HFF-Myc (cell line): ENCODE measurements at regions not wholly inside any gene's neighbourhood (a gene's known extent, or its start where the extent isn't known, plus 50 kb on each side); places are given as distances from the start of the nearest gene placed in this dataset.

Experiments
- DNase-seq: peaks from one replicate; pipeline ENCODE4 v3.0.0-alpha.2; 2011; ENCODE audit warnings: low read depth; ENCODE audit errors: extremely low read depth
- H3K4me3 ChIP-seq: replicated peaks from 2 replicates; pipeline ENCODE4 v1.5.1; 2011; ENCODE audit warnings: low read depth, mild to moderate bottlenecking, control low read depth, low read length
- CTCF ChIP-seq: IDR thresholded peaks from 2 replicates; pipeline ENCODE4 v1.5.1; 2012; ENCODE audit warnings: mild to moderate bottlenecking, low read depth, low read length, control low read depth; ENCODE audit errors: missing control alignments

GRCh38 chr2:193965263-193965662, 1691.8 kb upstream of the SLC39A10 start:
- DNase-seq, result no peak
- no peak overlapping the region for H3K4me3 ChIP-seq
- no peak for TF ChIP-seq CTCF

GRCh38 chr2:193963472-193964119, 1693.4 kb upstream of the SLC39A10 start:
- no peak overlapping the region for H3K4me3 ChIP-seq
- DNase-seq, result no peak
- TF ChIP-seq CTCF, result peak; percentile 35

DNA sequence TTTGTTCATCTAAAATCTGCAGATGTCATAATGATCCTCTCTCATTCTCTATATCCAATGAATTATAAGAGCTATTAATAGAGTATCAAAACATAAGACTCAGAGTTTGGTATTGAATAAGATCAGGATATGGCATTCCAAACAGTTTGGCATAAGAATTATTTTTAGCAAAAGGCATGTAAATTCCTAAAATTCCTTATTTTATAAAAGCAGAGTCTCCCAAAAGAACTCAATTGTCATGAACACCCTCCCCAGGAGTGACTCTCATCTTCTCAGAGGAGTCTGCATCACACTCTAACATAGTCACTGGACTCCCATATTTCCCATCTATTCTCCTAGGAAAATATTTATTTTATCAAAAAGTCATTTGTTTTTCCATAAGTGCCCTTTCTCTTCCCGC, 1710.2 kb upstream of the SLC39A10 start:
- no peak for TF ChIP-seq CTCF
- no peak for DNase-seq
- H3K4me3 ChIP-seq, result no peak overlapping the region

DNA sequence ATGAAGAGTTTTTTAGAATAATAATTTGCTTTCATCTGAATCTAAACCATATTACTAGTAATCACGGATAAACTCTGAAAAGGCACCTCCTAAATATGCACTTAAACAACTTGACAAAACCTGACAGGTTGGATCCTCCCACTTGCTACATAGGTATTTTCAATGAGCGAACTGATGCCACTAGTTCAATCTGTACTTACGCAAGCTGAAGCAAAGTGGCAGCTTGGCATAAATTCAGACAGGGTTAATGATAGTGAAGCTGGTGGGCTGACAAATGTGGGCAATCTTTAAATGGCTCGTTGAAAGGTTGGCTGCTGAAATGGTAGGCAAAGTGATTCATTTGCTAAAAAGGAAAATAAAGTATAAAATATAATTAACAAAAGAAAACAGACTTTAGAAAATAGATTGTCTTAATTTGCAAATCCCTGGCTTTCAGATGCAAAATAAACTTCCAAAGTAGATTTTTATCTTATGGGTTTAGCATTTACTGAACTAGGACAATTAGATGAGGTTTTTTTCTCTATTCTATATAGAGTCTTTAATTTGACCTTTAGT, 1713.5 kb upstream of the SLC39A10 start:
- no peak for TF ChIP-seq CTCF
- H3K4me3 ChIP-seq, result no peak overlapping the region
- DNase-seq, result no peak

- no peak overlapping the region for H3K4me3 ChIP-seq
- DNase-seq, result no peak
- TF ChIP-seq CTCF, result no peak
Measured at GRCh38 chr2:193935114-193935513, 1721.9 kb upstream of the SLC39A10 start.

DNA sequence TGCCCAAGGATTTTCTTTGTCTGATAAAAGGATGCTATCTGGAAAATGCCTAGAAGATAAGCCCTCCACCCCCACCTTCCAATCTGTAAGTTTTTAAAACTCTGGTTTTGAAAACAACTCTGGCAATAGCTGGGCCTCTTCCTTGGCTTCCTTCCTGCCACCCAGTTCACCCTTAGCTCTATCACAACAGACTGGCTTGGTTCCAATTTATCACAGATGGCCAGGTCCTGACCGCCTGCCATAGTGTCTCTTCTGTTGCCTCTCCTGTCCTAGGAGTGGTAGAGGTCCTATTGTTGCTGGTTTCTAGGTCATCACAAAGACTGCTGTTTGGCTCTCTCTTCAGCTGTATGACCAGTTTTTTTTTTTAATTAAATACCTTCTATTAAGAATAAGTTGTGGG, 1727.9 kb upstream of the SLC39A10 start:
- no peak overlapping the region for H3K4me3 ChIP-seq
- DNase-seq, result no peak
- TF ChIP-seq CTCF, result no peak

DNA sequence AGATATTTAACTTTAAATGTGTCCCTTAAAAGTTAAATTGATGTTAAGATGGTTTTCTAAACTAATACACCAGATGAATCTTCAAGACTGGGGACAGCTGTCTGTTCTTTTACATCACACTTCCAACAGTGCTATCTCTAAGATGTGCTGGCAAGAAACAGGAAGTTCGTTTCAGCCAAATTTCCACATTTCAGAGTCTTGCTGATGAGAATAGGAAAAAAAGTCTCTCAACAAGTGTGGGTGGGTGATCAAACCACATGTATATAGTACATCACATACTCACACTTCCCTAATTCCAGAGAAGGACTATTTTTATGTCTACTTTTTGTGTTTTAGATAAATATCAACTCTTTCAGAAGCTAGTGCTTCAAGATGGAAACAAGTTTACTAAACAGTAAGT, 1712.8 kb upstream of the TMEFF2 start:
- H3K4me3 ChIP-seq, result no peak overlapping the region
- no peak for DNase-seq
- TF ChIP-seq CTCF, result no peak
